Stomach (tissue), 4 donors: ENCODE measurements at regions not wholly inside any gene's neighbourhood (a gene's known extent, or its start where the extent isn't known, plus 50 kb on each side); places are given as distances from the start of the nearest gene placed in this dataset.

Experiments used
- CTCF ChIP-seq, 7 experiments: fragments of 450-650 bp in 4 of 7; fragments of 200-600 bp in 3 of 7; sonication (generic) in 3 of 7; IDR thresholded peaks; one replicate each; pipeline ENCODE4 v1.5.1; 2016 to 2019; ENCODE audit warnings: antibody characterized with exemption in 7 of 7, control low read depth in 2 of 7, mild to moderate bottlenecking in 1 of 7
- EP300 ChIP-seq: sonication (generic); formaldehyde crosslinking; IDR thresholded peaks from one replicate; pipeline ENCODE4 v1.6.1; 2017; ENCODE audit warnings: antibody characterized with exemption
- POLR2A ChIP-seq, 4 donors: fragments of 450-650 bp; IDR thresholded peaks; one replicate each; pipeline ENCODE4 v1.6.1; 2016; ENCODE audit warnings: antibody characterized with exemption in 4 of 4, control low read depth in 2 of 4, mild to moderate bottlenecking in 1 of 4, moderate library complexity in 1 of 4

- TF ChIP-seq CTCF (IDR thresholded peaks at IDR 0.05) (no peak), EP300 (no peak), POLR2A (IDR thresholded peaks at IDR 0.05) (no peak)
These were observed 76.3 kb upstream of the TBX3 start for GRCh38 chr12:114760151-114760877.
